Trophoblast cell (in vitro differentiated cells and primary cell): ENCODE measurements at regions not wholly inside any gene's neighbourhood (a gene's known extent, or its start where the extent isn't known, plus 50 kb on each side); places are given as distances from the start of the nearest gene placed in this dataset.
"Not testable (repeated sequence)": the region's sequence is repeated elsewhere in the genome, so short reads cannot be mapped to it uniquely, and the experiment has no call there.

ENCODE experiments used
- DNase-seq, 2 donors: peaks; one replicate each; pipeline ENCODE4 v3.0.0-alpha.2; 2016
- H2AFZ ChIP-seq: 2 replicates; pipeline ENCODE4 v1.6.1; 2013; ENCODE audit warnings: low read length, moderate library complexity, mild to moderate bottlenecking; ENCODE audit not compliant: insufficient read depth, poor library complexity
- H2AK5ac ChIP-seq: 2 replicates; pipeline ENCODE4 v1.6.1; 2013; ENCODE audit warnings: mild to moderate bottlenecking, low read length
- H2BK120ac ChIP-seq: 2 replicates; pipeline ENCODE4 v1.6.1; 2013; ENCODE audit warnings: low read length, mild to moderate bottlenecking, moderate library complexity; ENCODE audit not compliant: insufficient read depth, poor library complexity
- H2BK12ac ChIP-seq: 2 replicates; pipeline ENCODE4 v1.6.1; 2013; ENCODE audit warnings: mild to moderate bottlenecking, low read length, moderate library complexity
- H2BK5ac ChIP-seq: 2 replicates; pipeline ENCODE4 v1.6.1; 2013; ENCODE audit warnings: low read length, low read depth, moderate library complexity, mild to moderate bottlenecking; ENCODE audit not compliant: poor library complexity
- H3K14ac ChIP-seq: 2 replicates; pipeline ENCODE4 v1.6.1; 2013; ENCODE audit warnings: mild to moderate bottlenecking, low read length
- H3K18ac ChIP-seq: 2 replicates; pipeline ENCODE4 v1.6.1; 2013; ENCODE audit warnings: mild to moderate bottlenecking, low read length
- H3K23ac ChIP-seq: 2 replicates; pipeline ENCODE4 v1.6.1; 2013; ENCODE audit warnings: low read length
- H3K27ac ChIP-seq: 2 replicates; pipeline ENCODE4 v1.5.1; 2013; ENCODE audit warnings: low read depth, mild to moderate bottlenecking, inconsistent platforms, low read length, moderate library complexity
- H3K27me3 ChIP-seq: 2 replicates; pipeline ENCODE4 v1.6.1; 2013; ENCODE audit warnings: inconsistent platforms, mild to moderate bottlenecking, low read length, moderate library complexity; ENCODE audit not compliant: insufficient read depth
- H3K36me3 ChIP-seq, 2 experiments: 1 replicate in 1 of 2; 2 replicates in 1 of 2; pipeline ENCODE4 v1.6.1; 2013; ENCODE audit warnings: low read length in 2 of 2, mild to moderate bottlenecking in 2 of 2, moderate library complexity in 1 of 2; ENCODE audit not compliant: insufficient read depth in 2 of 2, control insufficient read depth in 1 of 2
- H3K4ac ChIP-seq: 2 replicates; pipeline ENCODE4 v1.6.1; 2013; ENCODE audit warnings: low read depth, mild to moderate bottlenecking, low read length, moderate library complexity
- H3K4me1 ChIP-seq, 2 experiments: 1 replicate in 1 of 2; 2 replicates in 1 of 2; pipeline ENCODE4 v1.6.1; 2013; ENCODE audit warnings: low read length in 2 of 2, mild to moderate bottlenecking in 2 of 2, moderate library complexity in 1 of 2; ENCODE audit not compliant: insufficient read depth in 2 of 2, control insufficient read depth in 1 of 2
- H3K4me2 ChIP-seq: 2 replicates; pipeline ENCODE4 v1.6.1; 2013; ENCODE audit warnings: inconsistent platforms, mild to moderate bottlenecking, low read length, moderate library complexity
- H3K4me3 ChIP-seq: 2 replicates; pipeline ENCODE4 v1.5.1; 2013; ENCODE audit warnings: mild to moderate bottlenecking, low read depth, low read length, inconsistent platforms
- H3K79me1 ChIP-seq: one replicate; pipeline ENCODE4 v1.6.1; 2013; ENCODE audit warnings: low read length
- H3K79me2 ChIP-seq: 2 replicates; pipeline ENCODE4 v1.6.1; 2013; ENCODE audit warnings: low read length, mild to moderate bottlenecking; ENCODE audit not compliant: control insufficient read depth, insufficient read depth, poor library complexity
- H3K9ac ChIP-seq: 2 replicates; pipeline ENCODE4 v1.6.1; 2013; ENCODE audit warnings: mild to moderate bottlenecking, low read length
- H3K9me3 ChIP-seq: 2 replicates; pipeline ENCODE4 v1.6.1; 2013; ENCODE audit warnings: low read depth, mild to moderate bottlenecking, control low read depth, inconsistent platforms, low read length; ENCODE audit not compliant: insufficient read depth
- H4K12ac ChIP-seq: 2 replicates; pipeline ENCODE4 v1.6.1; 2013; ENCODE audit warnings: low read depth, mild to moderate bottlenecking, low read length, moderate library complexity
- H4K8ac ChIP-seq: 2 replicates; pipeline ENCODE4 v1.6.1; 2013; ENCODE audit warnings: low read depth, mild to moderate bottlenecking, low read length, moderate library complexity
- H4K91ac ChIP-seq: one replicate; pipeline ENCODE4 v1.6.1; 2013; ENCODE audit warnings: low read depth, mild to moderate bottlenecking, low read length, moderate library complexity
- WGBS: extraction: QIAGEN DNeasy Blood & Tissue Kit; methylation state at CpG from one replicate; pipeline ENCODE4 v1.1.7; 2013; ENCODE audit warnings: missing lambda C conversion rate; ENCODE audit not compliant: insufficient read length, insufficient coverage; ENCODE audit errors: extremely low coverage; 5-methylcytosine and 5-hydroxymethylcytosine counted together

GRCh38 chr2:182550234-182550633 lies 123.4 kb upstream of the PDE1A start:
- H3K9me3 ChIP-seq, result no peaks in the 10 kb centered on the region
- no peak overlapping the region for H3K4me3 ChIP-seq
- H2BK5ac ChIP-seq, result no peak overlapping the region
- no peak overlapping the region for H3K27ac ChIP-seq
- H3K14ac ChIP-seq, result no peak overlapping the region
- H3K18ac ChIP-seq, result no peak overlapping the region
- H3K27me3 ChIP-seq, result no peaks in the 10 kb centered on the region
- H2AFZ ChIP-seq, result no peak overlapping the region
- H2BK120ac ChIP-seq, result no peak overlapping the region
- H3K23ac ChIP-seq, result no peak overlapping the region
- no peak overlapping the region for H2AK5ac ChIP-seq
- H3K4me2 ChIP-seq, result no peak overlapping the region
- H3K4me1 ChIP-seq, result peaks cover 0 to 2% of the 10 kb centered on the region in 2 experiments
- no CpG with 5 or more reads among the region's 4 CpGs for WGBS
- no peaks in the 10 kb centered on the region for H3K79me1 ChIP-seq
- no peak overlapping the region for H3K9ac ChIP-seq
- no peak for DNase-seq
- H4K8ac ChIP-seq, result no peak overlapping the region
- H2BK12ac ChIP-seq, result no peak overlapping the region
- H3K79me2 ChIP-seq, result no peaks in the 10 kb centered on the region
- H4K91ac ChIP-seq, result no peak overlapping the region
- H4K12ac ChIP-seq, result no peak overlapping the region
- no peaks in the 10 kb centered on the region for H3K36me3 ChIP-seq
- H3K4ac ChIP-seq, result no peak overlapping the region

DNA sequence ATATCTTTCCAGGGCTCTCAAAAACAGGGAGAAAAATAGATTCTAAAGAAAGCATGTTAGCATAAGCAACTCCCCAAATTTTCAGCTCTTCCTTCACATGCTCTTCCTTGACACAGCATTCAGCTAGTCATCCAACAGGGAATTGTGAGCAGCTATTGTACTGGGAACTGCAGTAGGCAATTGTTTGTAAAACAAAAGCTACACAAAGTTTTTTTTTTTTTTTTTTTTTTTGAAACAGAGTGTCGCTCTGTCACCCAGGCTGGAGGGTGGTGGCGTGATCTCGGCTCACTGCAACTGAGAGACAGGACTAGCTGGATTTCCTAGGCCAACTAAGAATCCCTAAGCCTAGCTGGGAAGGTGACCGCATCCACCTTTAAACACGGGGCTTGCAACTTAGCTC lies 125.4 kb upstream of the PDE1A start:
- H3K4me1 ChIP-seq, H3K4me2 ChIP-seq, H4K91ac ChIP-seq, H3K14ac ChIP-seq, DNase-seq, H3K36me3 ChIP-seq, H4K12ac ChIP-seq, H2BK12ac ChIP-seq, H3K9me3 ChIP-seq, H3K4me3 ChIP-seq, H3K4ac ChIP-seq, H3K27me3 ChIP-seq, H3K9ac ChIP-seq, H2AK5ac ChIP-seq, H3K27ac ChIP-seq, H3K79me2 ChIP-seq, H2AFZ ChIP-seq, H4K8ac ChIP-seq, H3K79me1 ChIP-seq, H3K23ac ChIP-seq, H2BK5ac ChIP-seq, H2BK120ac ChIP-seq, H3K18ac ChIP-seq: not testable (repeated sequence)
- no CpG with 5 or more reads among the region's 5 CpGs for WGBS

DNA sequence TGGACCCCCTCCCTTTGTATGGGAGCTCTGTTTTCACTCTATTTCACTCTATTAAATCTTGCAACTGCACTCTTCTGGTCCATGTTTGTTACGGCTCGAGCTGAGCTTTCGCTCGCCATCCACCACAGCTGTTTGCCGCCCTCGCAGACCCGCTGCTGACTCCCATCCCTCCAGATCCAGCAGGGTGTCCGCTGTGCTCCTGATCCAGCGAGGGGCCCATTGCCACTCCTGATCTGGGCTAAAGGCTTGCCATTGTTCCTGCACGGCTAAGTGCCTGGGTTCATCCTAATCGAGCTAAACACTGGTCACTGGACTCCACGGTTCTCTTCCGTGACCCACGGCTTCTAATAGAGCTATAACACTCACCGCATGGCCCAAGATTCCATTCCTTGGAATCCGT lies 125.9 kb upstream of the PDE1A start:
- not testable (repeated sequence) for H2BK5ac ChIP-seq, H3K9ac ChIP-seq, H3K14ac ChIP-seq, H4K12ac ChIP-seq, H3K36me3 ChIP-seq, DNase-seq, H3K4ac ChIP-seq, H3K23ac ChIP-seq, H3K4me1 ChIP-seq, H3K18ac ChIP-seq, H3K4me2 ChIP-seq, H2BK120ac ChIP-seq, H4K91ac ChIP-seq, H3K9me3 ChIP-seq, H2BK12ac ChIP-seq, H3K27me3 ChIP-seq, H2AFZ ChIP-seq, H4K8ac ChIP-seq, H3K27ac ChIP-seq, H3K79me1 ChIP-seq, H3K4me3 ChIP-seq, H2AK5ac ChIP-seq, H3K79me2 ChIP-seq
- WGBS, result no CpG with 5 or more reads among the region's 16 CpGs

DNA sequence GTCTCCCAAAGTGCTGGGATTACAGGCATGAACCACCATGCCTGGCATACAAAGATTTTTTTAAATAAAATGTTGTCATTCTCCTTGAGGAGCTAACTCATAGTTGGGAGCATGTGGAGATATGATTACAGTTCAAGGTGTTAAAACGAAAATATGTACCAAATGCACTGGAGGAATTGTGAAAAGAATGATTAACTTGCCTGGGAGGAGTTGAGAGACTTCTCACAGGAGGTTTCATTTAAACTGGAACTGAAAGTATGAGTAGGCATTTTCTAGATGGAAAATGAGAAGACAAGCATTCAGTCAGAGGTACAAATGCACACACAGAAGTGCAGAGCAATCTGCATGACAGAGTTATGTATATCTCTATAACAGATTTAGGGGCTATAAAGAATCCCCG lies 126.6 kb upstream of the PDE1A start:
- no peak overlapping the region for H2BK120ac ChIP-seq
- H4K8ac ChIP-seq, result no peak overlapping the region
- no peak overlapping the region for H3K23ac ChIP-seq
- no peak overlapping the region for H3K4me3 ChIP-seq
- no peaks in the 10 kb centered on the region for H3K36me3 ChIP-seq
- H2BK12ac ChIP-seq, result no peak overlapping the region
- no peak overlapping the region for H2AFZ ChIP-seq
- H3K14ac ChIP-seq, result no peak overlapping the region
- H2BK5ac ChIP-seq, result no peak overlapping the region
- H2AK5ac ChIP-seq, result no peak overlapping the region
- H4K91ac ChIP-seq, result no peak overlapping the region
- no peaks in the 10 kb centered on the region for H3K79me1 ChIP-seq
- no peaks in the 10 kb centered on the region for H3K27me3 ChIP-seq
- H3K79me2 ChIP-seq, result no peaks in the 10 kb centered on the region
- no peak overlapping the region for H3K9ac ChIP-seq
- no peak overlapping the region for H3K4ac ChIP-seq
- no peaks in the 10 kb centered on the region for H3K9me3 ChIP-seq
- H3K18ac ChIP-seq, result no peak overlapping the region
- H3K4me1 ChIP-seq, result no peaks in the 10 kb centered on the region
- H4K12ac ChIP-seq, result no peak overlapping the region
- no peak overlapping the region for H3K4me2 ChIP-seq
- no peak overlapping the region for H3K27ac ChIP-seq
- WGBS, result no CpG with 5 or more reads among the region's 2 CpGs
- DNase-seq, result peak in 1 of 2 donors; percentile 56
